PC-3 (cell line): ENCODE measurements at regions not wholly inside any gene's neighbourhood (a gene's known extent, or its start where the extent isn't known, plus 50 kb on each side); places are given as distances from the start of the nearest gene placed in this dataset.

Experiments used
- EZH2 ChIP-seq: fragments of 300-600 bp; sonication (generic); IDR thresholded peaks from one replicate; pipeline ENCODE4 v1.6.1; 2017; ENCODE audit warnings: antibody characterized with exemption, mild to moderate bottlenecking, low read length; ENCODE audit not compliant: unreplicated experiment
- EZH2phosphoT487 ChIP-seq: fragments of 300-600 bp; sonication (generic); IDR thresholded peaks from 2 replicates; pipeline ENCODE4 v1.6.1; 2018; ENCODE audit warnings: mild to moderate bottlenecking, antibody characterized with exemption, low read length, borderline replicate concordance
- TF ChIP-seq, protein P1 (sequence below): fragments of 300-600 bp; sonication (generic); conservative IDR thresholded peaks from 2 replicates; pipeline ENCODE4 v1.5.1; 2017; ENCODE audit warnings: antibody characterized with exemption, low read depth, mild to moderate bottlenecking, low read length

DNA sequence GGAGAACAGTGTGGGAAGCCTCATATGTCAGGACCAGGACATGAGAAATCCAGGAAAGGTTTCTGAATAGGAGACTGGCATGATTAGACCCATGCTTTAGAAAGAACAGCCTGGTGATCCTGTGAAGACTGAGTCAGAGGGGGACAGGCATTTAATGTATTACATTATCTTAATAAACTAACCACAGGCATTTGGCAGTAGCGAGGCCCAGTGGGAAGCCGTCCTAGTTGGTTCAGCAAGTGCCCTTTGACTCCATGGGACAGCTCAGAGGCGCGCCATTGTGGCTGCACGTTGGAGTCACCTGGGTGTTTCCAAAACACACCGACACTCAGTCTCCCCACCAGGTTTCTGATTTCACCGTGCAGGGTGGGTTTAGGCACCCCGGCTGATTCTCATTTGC lies 90.5 kb upstream of the DGKG start:
- TF ChIP-seq, protein P1, sequence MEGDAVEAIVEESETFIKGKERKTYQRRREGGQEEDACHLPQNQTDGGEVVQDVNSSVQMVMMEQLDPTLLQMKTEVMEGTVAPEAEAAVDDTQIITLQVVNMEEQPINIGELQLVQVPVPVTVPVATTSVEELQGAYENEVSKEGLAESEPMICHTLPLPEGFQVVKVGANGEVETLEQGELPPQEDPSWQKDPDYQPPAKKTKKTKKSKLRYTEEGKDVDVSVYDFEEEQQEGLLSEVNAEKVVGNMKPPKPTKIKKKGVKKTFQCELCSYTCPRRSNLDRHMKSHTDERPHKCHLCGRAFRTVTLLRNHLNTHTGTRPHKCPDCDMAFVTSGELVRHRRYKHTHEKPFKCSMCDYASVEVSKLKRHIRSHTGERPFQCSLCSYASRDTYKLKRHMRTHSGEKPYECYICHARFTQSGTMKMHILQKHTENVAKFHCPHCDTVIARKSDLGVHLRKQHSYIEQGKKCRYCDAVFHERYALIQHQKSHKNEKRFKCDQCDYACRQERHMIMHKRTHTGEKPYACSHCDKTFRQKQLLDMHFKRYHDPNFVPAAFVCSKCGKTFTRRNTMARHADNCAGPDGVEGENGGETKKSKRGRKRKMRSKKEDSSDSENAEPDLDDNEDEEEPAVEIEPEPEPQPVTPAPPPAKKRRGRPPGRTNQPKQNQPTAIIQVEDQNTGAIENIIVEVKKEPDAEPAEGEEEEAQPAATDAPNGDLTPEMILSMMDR, result no peak
- TF ChIP-seq EZH2 (no peak), EZH2phosphoT487 (no peak)
